HT-29 (cell line): ENCODE measurements at regions not wholly inside any gene's neighbourhood (a gene's known extent, or its start where the extent isn't known, plus 50 kb on each side); places are given as distances from the start of the nearest gene placed in this dataset.
"Not testable (repeated sequence)": the region's sequence is repeated elsewhere in the genome, so short reads cannot be mapped to it uniquely, and the experiment has no call there.

Experiments
- DNase-seq: peaks from one replicate; pipeline ENCODE4 v3.0.0-alpha.2; 2015; ENCODE audit warnings: low spot score

GRCh38 chr3:193046371-193046770 is 128.7 kb upstream of the MB21D2 start:
- DNase-seq, result no peak

- not testable (repeated sequence) for DNase-seq
Measured at GRCh38 chr3:193047461-193047860, 129.8 kb upstream of the MB21D2 start.

DNA sequence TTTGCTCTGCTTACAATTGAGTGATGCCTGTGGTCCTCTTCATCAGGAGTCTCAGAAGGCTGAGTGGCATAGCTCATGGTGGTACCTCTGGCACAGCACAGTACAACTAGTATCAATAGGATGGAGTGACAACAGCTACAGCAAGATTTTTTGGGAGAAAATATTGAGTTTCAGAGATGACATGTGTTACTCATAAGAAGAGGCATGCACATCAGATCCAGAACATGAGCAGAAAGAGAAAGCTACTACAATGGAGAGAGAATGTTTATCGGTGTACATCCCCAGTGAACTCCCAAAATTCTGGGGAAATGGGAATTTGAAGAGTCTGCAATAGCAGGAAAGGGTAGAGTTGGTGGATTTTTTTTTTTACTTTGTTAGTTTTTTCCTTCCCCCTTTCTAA is 130.5 kb upstream of the MB21D2 start:
- DNase-seq, result no peak

DNA sequence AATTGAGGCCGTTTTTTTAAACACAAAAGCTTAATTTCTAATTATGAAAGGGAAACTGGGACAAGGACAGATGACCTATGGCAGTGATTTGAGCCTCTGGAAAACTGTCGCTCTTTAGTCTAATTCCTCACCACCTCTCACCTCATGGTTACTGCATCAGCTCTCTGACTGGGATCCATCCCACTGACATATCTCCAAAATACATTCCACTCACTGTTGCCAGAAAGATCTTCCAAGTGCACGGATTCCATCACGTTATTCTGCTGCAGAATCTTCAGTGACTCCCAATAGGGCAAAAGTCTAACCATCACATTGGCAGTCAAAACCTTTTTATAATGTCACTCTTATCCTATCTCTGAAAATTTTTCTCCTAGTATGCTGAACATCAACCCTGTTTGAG is 132.3 kb upstream of the MB21D2 start:
- no peak for DNase-seq

DNA sequence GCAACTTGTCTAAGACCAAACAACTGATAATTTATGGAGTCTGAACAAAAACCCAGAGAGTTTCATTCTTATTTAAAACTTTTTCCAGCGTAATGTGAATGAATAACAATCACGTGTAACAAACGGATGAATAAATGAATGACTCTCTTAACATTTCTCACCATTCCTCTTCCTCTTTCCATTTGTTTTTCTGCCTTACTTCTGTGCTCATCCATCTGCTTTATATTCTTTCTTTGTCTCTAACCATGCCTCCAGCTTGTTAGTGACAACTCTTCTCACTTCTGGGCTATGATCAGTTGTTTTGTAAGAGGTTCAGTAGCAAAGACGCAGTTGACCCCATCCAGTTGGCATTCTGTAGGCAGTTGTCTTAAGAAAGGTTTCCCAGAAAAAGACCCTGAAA is 133.7 kb upstream of the MB21D2 start:
- no peak for DNase-seq

DNA sequence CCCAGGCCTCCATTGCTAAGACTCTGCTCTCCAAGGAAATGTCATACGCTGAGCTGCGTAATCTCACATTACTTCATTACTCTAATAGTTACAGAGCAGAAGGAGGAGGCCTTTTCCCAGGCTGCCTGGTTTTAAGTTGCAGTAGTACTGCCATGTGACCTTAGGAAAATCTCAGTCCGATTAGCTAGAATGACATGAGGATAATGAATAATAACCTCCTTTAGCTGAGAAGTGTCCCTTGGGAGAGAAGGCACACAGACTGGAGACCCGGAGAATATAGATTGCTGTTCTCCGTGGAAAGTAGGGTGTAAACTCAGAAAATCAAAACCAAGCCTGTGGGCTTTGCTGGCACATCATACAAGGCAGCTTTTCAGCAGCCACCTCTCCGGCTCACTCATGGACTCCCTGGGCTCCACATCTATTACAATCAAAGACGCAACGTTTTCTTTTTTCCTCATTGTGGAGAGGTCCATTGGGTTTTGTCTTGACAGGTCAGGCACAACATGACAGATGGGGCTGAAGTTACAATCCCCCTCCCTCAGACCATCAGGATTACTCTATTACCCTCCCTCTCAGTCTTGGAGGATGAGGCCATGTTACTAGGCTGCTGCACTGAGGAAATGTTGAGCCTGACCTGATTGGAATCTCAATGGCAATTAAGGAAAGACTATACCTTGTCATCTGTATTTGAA is 134.8 kb upstream of the MB21D2 start:
- DNase-seq, result no peak

GRCh38 chr3:193053046-193053435 is 135.4 kb upstream of the MB21D2 start:
- DNase-seq, result no peak

GRCh38 chr3:193055352-193055751 is 137.7 kb upstream of the MB21D2 start:
- DNase-seq, result no peak

- no peak for DNase-seq
Measured at GRCh38 chr3:193057616-193058015, 140.0 kb upstream of the MB21D2 start.

DNA sequence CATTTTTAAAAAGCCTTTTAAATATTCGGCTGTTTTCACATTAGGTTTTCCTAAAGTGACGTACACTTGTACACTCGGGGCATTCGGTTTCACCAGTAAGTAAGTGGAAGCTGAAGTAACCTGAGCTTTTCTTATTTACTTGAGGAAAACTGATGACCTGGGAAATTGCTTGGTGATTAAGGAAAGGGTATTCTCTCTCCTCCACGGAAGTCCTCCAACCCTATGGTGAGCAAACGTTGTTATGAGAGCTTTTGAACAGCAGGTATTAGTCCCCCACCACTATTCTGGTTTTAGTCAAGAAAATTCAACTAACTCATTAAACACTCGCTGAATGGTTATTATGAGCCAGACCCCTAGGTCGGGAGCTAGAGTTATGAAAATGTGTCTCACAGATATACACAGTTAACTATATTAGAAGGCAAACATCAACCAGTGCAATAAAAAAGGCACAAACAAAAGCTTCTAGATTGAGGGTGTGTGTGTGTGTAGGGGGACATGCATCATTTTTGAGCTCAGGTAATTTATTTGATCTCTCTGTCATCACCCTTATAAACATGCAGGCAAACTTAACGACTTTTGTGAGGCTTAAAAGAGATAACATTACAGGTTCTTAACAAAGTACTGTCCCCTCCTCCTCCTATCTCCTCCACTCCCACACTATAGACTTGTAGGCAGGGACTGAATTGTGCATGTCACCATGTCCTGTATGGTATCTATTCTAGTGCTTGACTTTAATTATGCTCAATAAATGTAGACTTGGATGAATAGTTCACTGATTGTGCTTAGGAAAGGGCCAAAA is 143.3 kb upstream of the MB21D2 start:
- no peak for DNase-seq

DNA sequence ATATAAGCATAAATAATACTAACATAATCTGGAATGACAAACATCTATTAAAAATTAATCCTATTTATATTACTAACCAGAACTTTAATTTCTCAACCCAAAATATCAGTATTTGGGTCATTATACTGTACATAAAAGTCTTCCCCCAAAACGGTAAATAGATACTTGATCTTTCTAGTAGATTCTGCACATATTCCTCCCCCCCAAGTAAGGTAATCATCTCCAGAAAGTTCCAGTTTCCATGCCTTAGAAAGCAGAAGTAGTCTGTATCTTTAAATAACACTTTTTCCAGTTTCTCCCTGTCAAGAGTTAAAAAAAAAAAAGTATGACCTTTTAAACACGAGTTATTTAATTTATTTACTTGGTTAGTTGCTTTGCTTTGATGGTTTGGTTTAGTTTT is 150.7 kb upstream of the MB21D2 start:
- no peak for DNase-seq

- DNase-seq, result not testable (repeated sequence)
Measured at GRCh38 chr3:193069732-193070131, 152.1 kb upstream of the MB21D2 start.

DNA sequence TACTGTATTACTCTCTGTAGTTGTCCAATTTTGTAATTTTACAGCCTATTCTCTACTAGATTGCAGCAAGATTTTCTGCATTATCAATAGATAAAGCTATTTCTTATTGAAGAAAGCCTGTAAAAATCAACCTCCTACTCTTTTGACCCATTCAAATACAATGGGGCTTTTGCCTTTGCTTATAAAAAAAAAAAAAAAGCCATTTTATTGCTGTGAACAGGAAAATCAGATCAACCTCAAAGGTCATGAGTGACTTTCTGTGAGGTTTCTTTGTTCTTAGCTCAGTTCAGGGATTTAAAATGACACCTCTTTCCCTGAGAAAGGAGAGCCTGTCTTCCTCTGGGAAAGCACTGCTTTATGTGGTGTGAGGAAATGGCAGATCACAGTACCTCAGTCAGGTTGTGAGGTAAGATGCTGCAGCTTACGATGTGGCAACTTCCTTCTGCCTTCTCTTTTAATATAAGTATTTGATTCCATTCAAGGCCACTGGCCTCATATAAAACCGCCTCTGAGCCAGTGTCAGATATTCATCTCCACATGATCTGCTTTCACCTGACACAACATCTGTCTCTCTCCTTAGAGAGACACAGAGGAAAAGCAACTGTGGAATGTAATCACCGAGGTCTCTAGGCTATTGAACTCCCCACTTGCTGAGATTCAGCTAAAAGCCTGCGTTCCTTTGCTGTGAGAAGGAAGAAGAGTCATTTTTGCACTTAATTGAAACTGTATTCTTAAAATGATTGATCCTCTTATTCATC is 161.5 kb upstream of the MB21D2 start:
- DNase-seq, result peak; percentile 5

- no peak for DNase-seq
Measured at GRCh38 chr3:193080821-193081365, 160.1 kb upstream of the PLAAT1 start.

- DNase-seq, result no peak
Measured at GRCh38 chr3:193085655-193086054, 155.4 kb upstream of the PLAAT1 start.

GRCh38 chr3:193086681-193087080 is 154.3 kb upstream of the PLAAT1 start:
- DNase-seq, result peak; percentile 16

GRCh38 chr3:193087336-193087735 is 153.7 kb upstream of the PLAAT1 start:
- no peak for DNase-seq

GRCh38 chr3:193095366-193095765 is 145.7 kb upstream of the PLAAT1 start:
- DNase-seq, result no peak

DNA sequence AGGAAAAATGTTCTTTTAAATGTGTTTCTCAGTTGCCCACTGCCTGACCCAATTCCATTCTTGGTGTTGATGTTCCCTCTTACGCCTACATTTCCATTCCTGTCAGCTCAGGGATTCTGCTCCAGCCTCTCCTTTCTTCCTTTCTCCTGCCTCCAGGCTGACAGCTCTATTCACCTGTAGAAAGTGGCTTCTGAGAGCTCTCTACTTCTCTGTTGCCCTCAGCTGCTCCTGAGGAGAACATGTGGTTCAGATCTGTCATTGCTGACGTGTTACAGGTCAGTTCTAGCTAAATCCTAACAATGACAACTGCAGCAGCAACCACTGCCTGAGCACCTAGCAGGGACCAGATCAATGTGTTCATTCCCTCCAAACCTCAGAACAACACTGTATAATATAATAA is 144.9 kb upstream of the PLAAT1 start:
- no peak for DNase-seq

GRCh38 chr3:193114431-193115340 is 126.3 kb upstream of the PLAAT1 start:
- peak; percentile 54 for DNase-seq

DNA sequence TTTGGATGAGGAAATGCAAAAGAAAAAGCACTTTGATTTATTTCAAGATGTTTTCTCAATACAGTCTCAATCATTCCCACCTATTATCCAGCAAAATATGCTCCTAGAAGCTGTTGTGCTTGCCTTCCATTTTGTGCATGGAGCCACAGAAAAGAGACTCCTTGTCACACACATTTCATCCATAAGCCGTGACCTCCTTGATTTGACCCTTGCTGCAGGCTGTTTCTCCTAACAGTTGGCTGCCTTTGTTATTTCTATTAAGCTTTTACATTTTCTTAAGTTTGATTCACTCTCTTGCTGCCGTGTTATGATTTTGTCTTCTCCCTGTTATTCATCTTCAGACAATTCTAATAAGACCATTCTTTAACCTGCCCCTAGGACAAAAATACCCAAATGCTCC is 124.2 kb upstream of the PLAAT1 start:
- DNase-seq, result no peak
